Caki2 (cell line): ENCODE measurements at regions not wholly inside any gene's neighbourhood (a gene's known extent, or its start where the extent isn't known, plus 50 kb on each side); places are given as distances from the start of the nearest gene placed in this dataset.
"Not testable (repeated sequence)": the region's sequence is repeated elsewhere in the genome, so short reads cannot be mapped to it uniquely, and the experiment has no call there.

ENCODE experiments used
- DNase-seq: peaks from one replicate; pipeline ENCODE4 v3.0.0-alpha.2; 2015; ENCODE audit warnings: low read depth
- in situ Hi-C: cut with HindIII; loops from 2 replicates; pipeline ENCODE4 v1.10.0; 2016; ENCODE audit warnings: low sequenced_read_pairs, low pct_unique_long_range_greater_than_20kb, mixed read lengths

- in situ Hi-C loops, result no loop called here
- DNase-seq, result no peak
These were observed 196.5 kb upstream of the CDH9 start for GRCh38 chr5:27234916-27235315.

- in situ Hi-C loops, result no loop called here
- DNase-seq, result no peak
These were observed 183.0 kb upstream of the CDH9 start for GRCh38 chr5:27221410-27221809.

GRCh38 chr5:27220752-27221151, 182.4 kb upstream of the CDH9 start:
- in situ Hi-C loops, result no loop called here
- DNase-seq, result no peak

- in situ Hi-C loops, result no loop called here
These were observed 179.6 kb upstream of the CDH9 start for GRCh38 chr5:27217977-27218376.

GRCh38 chr5:27217155-27217956, 179.0 kb upstream of the CDH9 start:
- in situ Hi-C loops, result no loop called here
- DNase-seq, result no peak

More at GRCh38 chr5:27217977-27218376, 179.6 kb upstream of the CDH9 start:
- no peak for DNase-seq

GRCh38 chr5:27216367-27216950, 178.1 kb upstream of the CDH9 start:
- no peak for DNase-seq
- in situ Hi-C loops, result no loop called here

- in situ Hi-C loops, result no loop called here
- DNase-seq, result no peak
These were observed 169.7 kb upstream of the CDH9 start for GRCh38 chr5:27208051-27208450.

- in situ Hi-C loops, result no loop called here
- DNase-seq, result no peak
These were observed 153.6 kb upstream of the CDH9 start for GRCh38 chr5:27191786-27192510.

GRCh38 chr5:27172693-27173092, 134.3 kb upstream of the CDH9 start:
- DNase-seq, result no peak
- in situ Hi-C loops, result no loop called here

- in situ Hi-C loops, result no loop called here
- no peak for DNase-seq
These were observed 133.4 kb upstream of the CDH9 start for GRCh38 chr5:27171761-27172261.

GRCh38 chr5:27158775-27159174, 120.4 kb upstream of the CDH9 start:
- in situ Hi-C loops, result no loop called here
- DNase-seq, result no peak

- DNase-seq, result no peak
These were observed 119.8 kb upstream of the CDH9 start for GRCh38 chr5:27158171-27158570.

GRCh38 chr5:27144456-27144855, 106.1 kb upstream of the CDH9 start:
- in situ Hi-C loops, result no loop called here
- no peak for DNase-seq

More at GRCh38 chr5:27158171-27158570, 119.8 kb upstream of the CDH9 start:
- in situ Hi-C loops, result no loop called here

GRCh38 chr5:27140831-27141230, 102.4 kb upstream of the CDH9 start:
- in situ Hi-C loops, result no loop called here

GRCh38 chr5:27130587-27130986, 92.2 kb upstream of the CDH9 start:
- DNase-seq, result no peak
- in situ Hi-C loops, result no loop called here

More at GRCh38 chr5:27140831-27141230, 102.4 kb upstream of the CDH9 start:
- no peak for DNase-seq

- in situ Hi-C loops, result no loop called here
- DNase-seq, result no peak
These were observed 91.5 kb upstream of the CDH9 start for GRCh38 chr5:27129926-27130325.

- DNase-seq, result no peak
- in situ Hi-C loops, result no loop called here
These were observed 87.5 kb upstream of the CDH9 start for GRCh38 chr5:27125856-27126255.

GRCh38 chr5:27124590-27124989, 86.2 kb upstream of the CDH9 start:
- in situ Hi-C loops, result no loop called here
- DNase-seq, result no peak

GRCh38 chr5:27119736-27120321, 81.4 kb upstream of the CDH9 start:
- DNase-seq, in situ Hi-C loops: not testable (repeated sequence)
